HepG2 (cell line): ENCODE measurements at regions not wholly inside any gene's neighbourhood (a gene's known extent, or its start where the extent isn't known, plus 50 kb on each side); places are given as distances from the start of the nearest gene placed in this dataset.

Source experiments
- ATAC-seq: fragments of 200-7000 bp; cut with Tn5 transposase; 3 replicates; pipeline ENCODE4 v1.9.1; 2020; ENCODE audit warnings: mild to moderate bottlenecking, moderate library complexity
- BruUV-seq: library from RNA; stranded (reverse); fragments of 400-500 nt; replicated peaks from 2 replicates; lab custom pipeline; 2021; lab: Mats Ljungman, UMichigan
- CTCF ChIA-PET: fragments of 300-600 bp; formaldehyde crosslinking; extraction: SDS; loops from one replicate; lab custom pipeline; 2021; ENCODE audit warnings: low total read pairs, inconsistent platforms, low intra/inter-chr PET ratio; lab: Yijun Ruan, JAX
- POLR2A ChIA-PET: fragments of 350-600 bp; sonication (Branson Sonifier 250); formaldehyde crosslinking; loops from one replicate; lab custom pipeline; 2020; ENCODE audit warnings: antibody characterized with exemption, inconsistent platforms; lab: Yijun Ruan, JAX
- DNase-seq: peaks from one replicate; pipeline ENCODE4 v3.0.0-alpha.2; 2015; ENCODE audit warnings: low spot score
- FAIRE-seq: peaks from 3 replicates; lab custom pipeline; 2011; peaks lifted over from hg19 to GRCh38; lab: Jason Lieb, UNC
- H2AFZ ChIP-seq: one replicate; pipeline ENCODE4 v1.6.1; 2011; ENCODE audit warnings: low read length, inconsistent platforms
- H3K27ac ChIP-seq: fragments of 300-600 bp; 3 replicates; pipeline ENCODE4 v1.8.0; 2011; ENCODE audit warnings: mixed run types, mild to moderate bottlenecking, mixed read lengths, low read length, inconsistent platforms; ENCODE audit not compliant: insufficient read depth; ENCODE audit errors: extremely low read length
- H3K27me3 ChIP-seq, 2 experiments: fragments of 200-600 bp in 1 of 2; 2 replicates in 1 of 2; 3 replicates in 1 of 2; pipeline versions ENCODE4 v1.6.0 to v1.8.0; 2011; ENCODE audit warnings: low read length in 2 of 2, mild to moderate bottlenecking in 2 of 2, moderate library complexity in 2 of 2, inconsistent platforms in 1 of 2; ENCODE audit not compliant: insufficient read depth in 2 of 2, control insufficient read depth in 1 of 2
- H3K36me3 ChIP-seq, 2 experiments: fragments of 200-600 bp in 1 of 2; replicated peaks in 1 of 2; 2 replicates in 1 of 2; 3 replicates in 1 of 2; pipeline versions ENCODE4 v1.5.1 to v1.8.0; 2011; ENCODE audit warnings: low read length in 2 of 2, inconsistent platforms in 1 of 2; ENCODE audit not compliant: insufficient read depth in 2 of 2, control insufficient read depth in 1 of 2
- H3K4me1 ChIP-seq: 2 replicates; pipeline ENCODE4 v1.5.1; 2012; ENCODE audit warnings: low read length, inconsistent platforms; ENCODE audit not compliant: insufficient read depth
- H3K4me2 ChIP-seq: 2 replicates; pipeline ENCODE4 v1.6.0; 2011; ENCODE audit warnings: low read depth, low read length, inconsistent platforms
- H3K4me3 ChIP-seq, 3 experiments: fragments of 200-600 bp in 1 of 3; sonication (generic), shearing (Covaris generic) in 1 of 3; replicated peaks in 1 of 3; 2 replicates each; pipeline ENCODE4 v1.5.1; 2011 to 2016; ENCODE audit warnings: low read length in 3 of 3, inconsistent platforms in 2 of 3, low read depth in 2 of 3, mild to moderate bottlenecking in 2 of 3, control low read depth in 1 of 3, mixed read lengths in 1 of 3; ENCODE audit not compliant: insufficient read depth in 1 of 3
- H3K79me2 ChIP-seq: one replicate; pipeline ENCODE4 v1.6.1; 2011; ENCODE audit warnings: low read length, inconsistent platforms; ENCODE audit not compliant: insufficient read depth
- H3K9ac ChIP-seq: 2 replicates; pipeline ENCODE4 v1.6.0; 2011; ENCODE audit warnings: mild to moderate bottlenecking, low read depth, low read length, inconsistent platforms; ENCODE audit not compliant: insufficient read depth
- H3K9me3 ChIP-seq: 2 replicates; pipeline ENCODE4 v1.5.1; 2012; ENCODE audit warnings: mild to moderate bottlenecking, low read length
- H4K20me1 ChIP-seq: 2 replicates; pipeline ENCODE4 v1.6.0; 2011; ENCODE audit warnings: inconsistent platforms, mild to moderate bottlenecking, low read length, moderate library complexity; ENCODE audit not compliant: insufficient read depth
- AHDC1 ChIP-seq: sonication (generic); formaldehyde crosslinking; IDR thresholded peaks from 2 replicates; pipeline ENCODE4 v1.5.1; 2020; ENCODE audit warnings: mild to moderate bottlenecking, missing genetic modification reagents, borderline replicate concordance
- DPF2 ChIP-seq: sonication (generic); formaldehyde crosslinking; IDR thresholded peaks from 2 replicates; pipeline ENCODE4 v1.4.0; 2020; ENCODE audit warnings: mild to moderate bottlenecking, low read depth, missing genetic modification reagents, borderline replicate concordance
- HMGA1 ChIP-seq: sonication (generic); formaldehyde crosslinking; conservative IDR thresholded peaks from 2 replicates; pipeline ENCODE4 v1.4.0; 2020; ENCODE audit warnings: missing genetic modification reagents
- MTA3 ChIP-seq: sonication (generic); formaldehyde crosslinking; IDR thresholded peaks from 2 replicates; pipeline ENCODE4 v1.4.0; 2020; ENCODE audit warnings: missing genetic modification reagents
- PAX8 ChIP-seq: sonication (generic); formaldehyde crosslinking; IDR thresholded peaks from 2 replicates; pipeline ENCODE4 v1.8.0; 2022; ENCODE audit warnings: mild to moderate bottlenecking, missing genetic modification reagents, borderline replicate concordance
- WGBS: methylation state at CpG from one replicate; pipeline ENCODE4 v1.1.6; 2017; ENCODE audit warnings: low lambda C conversion rate; 5-methylcytosine and 5-hydroxymethylcytosine counted together
- in situ Hi-C: cut with HindIII; loops from 2 replicates; pipeline ENCODE4 v1.10.0; 2017; ENCODE audit warnings: low pct_unique_long_range_greater_than_20kb; ENCODE audit not compliant: extremely low pct_ligation_motif_present
- intact Hi-C: fragments of 100-400 bp; cut with micrococcal nuclease; formaldehyde crosslinking; loops from one replicate; pipeline ENCODE4 v1.10.0; 2022; ENCODE audit not compliant: unreplicated experiment
- TF ChIP-seq, protein P1 (sequence below): sonication (generic); formaldehyde crosslinking; IDR thresholded peaks from 2 replicates; pipeline ENCODE4 v1.8.1; 2023; ENCODE audit warnings: mild to moderate bottlenecking, inconsistent platforms, moderate library complexity, missing genetic modification reagents, borderline replicate concordance
- TF ChIP-seq, protein P2 (sequence below): sonication (generic); formaldehyde crosslinking; IDR thresholded peaks from 2 replicates; pipeline ENCODE4 v1.4.0; 2020; ENCODE audit warnings: mild to moderate bottlenecking, low read depth, missing genetic modification reagents

- DNase-seq (no peak), ATAC-seq (no peak), FAIRE-seq (no peak)
- H3K9ac ChIP-seq, result no peak overlapping the region
- no TSS peak for BruUV-seq
- H3K27ac ChIP-seq, result no peak overlapping the region
- TF ChIP-seq, protein P1, sequence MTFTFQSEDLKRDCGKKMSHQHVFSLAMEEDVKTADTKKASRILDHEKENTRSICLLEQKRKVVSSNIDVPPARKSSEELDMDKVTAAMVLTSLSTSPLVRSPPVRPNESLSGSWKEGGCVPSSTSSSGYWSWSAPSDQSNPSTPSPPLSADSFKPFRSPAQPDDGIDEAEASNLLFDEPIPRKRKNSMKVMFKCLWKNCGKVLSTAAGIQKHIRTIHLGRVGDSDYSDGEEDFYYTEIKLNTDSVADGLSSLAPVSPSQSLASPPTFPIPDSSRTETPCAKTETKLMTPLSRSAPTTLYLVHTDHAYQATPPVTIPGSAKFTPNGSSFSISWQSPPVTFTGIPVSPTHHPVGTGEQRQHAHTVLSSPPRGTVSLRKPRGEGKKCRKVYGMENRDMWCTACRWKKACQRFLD (CRISPR knock-in tag), result no peak
- TF ChIP-seq MTA3 (CRISPR knock-in tag) (no peak), DPF2 (no peak), AHDC1 (CRISPR knock-in tag) (no peak), HMGA1 (no peak), PAX8 (CRISPR knock-in tag) (no peak)
- TF ChIP-seq, protein P2, sequence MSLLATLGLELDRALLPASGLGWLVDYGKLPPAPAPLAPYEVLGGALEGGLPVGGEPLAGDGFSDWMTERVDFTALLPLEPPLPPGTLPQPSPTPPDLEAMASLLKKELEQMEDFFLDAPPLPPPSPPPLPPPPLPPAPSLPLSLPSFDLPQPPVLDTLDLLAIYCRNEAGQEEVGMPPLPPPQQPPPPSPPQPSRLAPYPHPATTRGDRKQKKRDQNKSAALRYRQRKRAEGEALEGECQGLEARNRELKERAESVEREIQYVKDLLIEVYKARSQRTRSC (CRISPR knock-in tag), result no peak
- H2AFZ ChIP-seq, result no peak overlapping the region
- POLR2A ChIA-PET, result no interaction called here
- no peaks in the 10 kb centered on the region for H3K79me2 ChIP-seq
- in situ Hi-C loops, result no loop called here
- no peak overlapping the region for H3K4me2 ChIP-seq
- no peaks in the 10 kb centered on the region for H3K9me3 ChIP-seq
- WGBS, result 22% methylated on average over 6 of the region's 6 CpGs
- H3K4me1 ChIP-seq, result no peaks in the 10 kb centered on the region
- CTCF ChIA-PET, result no interaction called here
- no peaks in the 10 kb centered on the region for H3K36me3 ChIP-seq
- no peak overlapping the region for H3K4me3 ChIP-seq
- H4K20me1 ChIP-seq, result no peaks in the 10 kb centered on the region
- intact Hi-C loops, result no loop called here
- no peaks in the 10 kb centered on the region for H3K27me3 ChIP-seq
Measured at GRCh38 chr3:117745516-117745915, 1035.9 kb downstream of the TUSC7 start.
